IMR-90 (cell line): ENCODE measurements at regions not wholly inside any gene's neighbourhood (a gene's known extent, or its start where the extent isn't known, plus 50 kb on each side); places are given as distances from the start of the nearest gene placed in this dataset.

Experiments
- ATAC-seq: fragments of 200-7000 bp; cut with Tn5 transposase; 2 replicates; pipeline ENCODE4 v1.9.1; 2020; ENCODE audit warnings: low read depth, mild to moderate bottlenecking, moderate library complexity
- BruUV-seq: library from RNA; stranded (reverse); fragments of 400-500 nt; replicated peaks from 2 replicates; lab custom pipeline; 2021; lab: Mats Ljungman, UMichigan
- CTCF ChIA-PET: fragments of 300-600 bp; formaldehyde crosslinking; extraction: SDS; loops from one replicate; lab custom pipeline; 2021; ENCODE audit warnings: antibody characterized with exemption; lab: Yijun Ruan, JAX
- POLR2A ChIA-PET: fragments of 300-600 bp; sonication (Branson Sonifier 250); formaldehyde crosslinking; loops from one replicate; lab custom pipeline; 2022; ENCODE audit warnings: antibody characterized with exemption; ENCODE audit not compliant: unreplicated experiment; lab: Charles Lee
- DNase-seq: peaks from one replicate; pipeline ENCODE4 v3.0.0; 2013
- H2AFZ ChIP-seq: replicated peaks from 2 replicates; pipeline ENCODE3; 2013; ENCODE audit warnings: low read length, mild to moderate bottlenecking; ENCODE audit not compliant: poor library complexity
- H2AK5ac ChIP-seq: 2 replicates; pipeline ENCODE4 v1.6.1; 2013; ENCODE audit warnings: low read depth, low read length, inconsistent platforms
- H2AK9ac ChIP-seq: replicated peaks from 2 replicates; pipeline ENCODE3; 2013; ENCODE audit warnings: mild to moderate bottlenecking, low read depth, low read length, moderate library complexity; ENCODE audit not compliant: poor library complexity
- H2BK120ac ChIP-seq: 2 replicates; pipeline ENCODE4 v1.6.1; 2013; ENCODE audit warnings: low read depth, low read length, inconsistent platforms
- H2BK15ac ChIP-seq: 3 replicates; pipeline ENCODE4 v1.6.1; 2013; ENCODE audit warnings: low read depth, low read length, inconsistent platforms
- H2BK20ac ChIP-seq: 2 replicates; pipeline ENCODE4 v1.6.1; 2013; ENCODE audit warnings: low read depth, mild to moderate bottlenecking, inconsistent platforms, low read length, moderate library complexity
- H2BK5ac ChIP-seq: 2 replicates; pipeline ENCODE4 v1.6.1; 2013; ENCODE audit warnings: mild to moderate bottlenecking, low read depth, low read length, inconsistent platforms; ENCODE audit not compliant: poor library complexity, severe bottlenecking
- H3K14ac ChIP-seq: replicated peaks from 2 replicates; pipeline ENCODE4 v1.6.1; 2013; ENCODE audit warnings: low read depth, low read length, inconsistent platforms
- H3K18ac ChIP-seq: 2 replicates; pipeline ENCODE4 v1.6.1; 2013; ENCODE audit warnings: low read depth, low read length, control low read depth
- H3K23ac ChIP-seq: 2 replicates; pipeline ENCODE4 v1.6.1; 2013; ENCODE audit warnings: low read depth, low read length, inconsistent platforms
- H3K27ac ChIP-seq: 2 replicates; pipeline ENCODE4 v1.5.1; 2013; ENCODE audit warnings: mild to moderate bottlenecking, control low read depth, low read length; ENCODE audit not compliant: insufficient read depth
- H3K27me3 ChIP-seq: 2 replicates; pipeline ENCODE4 v1.6.1; 2013; ENCODE audit warnings: low read length; ENCODE audit not compliant: control insufficient read depth, insufficient read depth
- H3K36me3 ChIP-seq: 2 replicates; pipeline ENCODE4 v1.6.1; 2013; ENCODE audit warnings: low read length, mixed read lengths; ENCODE audit not compliant: control insufficient read depth, insufficient read depth
- H3K4ac ChIP-seq: 2 replicates; pipeline ENCODE4 v1.6.1; 2013; ENCODE audit warnings: low read depth, low read length, inconsistent platforms
- H3K4me1 ChIP-seq: 2 replicates; pipeline ENCODE4 v1.6.1; 2013; ENCODE audit warnings: low read length, mixed read lengths; ENCODE audit not compliant: control insufficient read depth, insufficient read depth
- H3K4me2 ChIP-seq: 2 replicates; pipeline ENCODE4 v1.6.1; 2013; ENCODE audit warnings: low read depth, mild to moderate bottlenecking, control low read depth, low read length, moderate library complexity
- H3K4me3 ChIP-seq: 2 replicates; pipeline ENCODE4 v1.5.1; 2013; ENCODE audit warnings: low read depth, mild to moderate bottlenecking, control low read depth, low read length, moderate library complexity; ENCODE audit not compliant: insufficient read depth
- H3K56ac ChIP-seq: 2 replicates; pipeline ENCODE4 v1.6.1; 2013; ENCODE audit warnings: low read length, inconsistent platforms; ENCODE audit not compliant: insufficient read depth; ENCODE audit errors: extremely low read depth
- H3K79me1 ChIP-seq, 2 experiments: 2 replicates each; pipeline ENCODE4 v1.6.1; 2013; ENCODE audit warnings: low read length in 2 of 2, inconsistent platforms in 1 of 2, low read depth in 1 of 2
- H3K9ac ChIP-seq: 2 replicates; pipeline ENCODE4 v1.6.1; 2013; ENCODE audit warnings: low read depth, low read length, control low read depth
- H3K9me1 ChIP-seq: 2 replicates; pipeline ENCODE4 v1.6.1; 2013; ENCODE audit warnings: low read length, inconsistent platforms; ENCODE audit not compliant: insufficient read depth
- H3K9me3 ChIP-seq: 2 replicates; pipeline ENCODE4 v1.6.1; 2013; ENCODE audit warnings: low read length; ENCODE audit not compliant: control insufficient read depth, insufficient read depth
- H4K20me1 ChIP-seq: 2 replicates; pipeline ENCODE4 v1.6.1; 2013; ENCODE audit warnings: low read length, inconsistent platforms; ENCODE audit not compliant: insufficient read depth
- H4K5ac ChIP-seq: 2 replicates; pipeline ENCODE4 v1.6.1; 2013; ENCODE audit warnings: mild to moderate bottlenecking, low read depth, low read length, control low read depth
- H4K8ac ChIP-seq, 2 experiments: 2 replicates each; pipeline ENCODE4 v1.6.1; 2013; ENCODE audit warnings: low read depth in 2 of 2, low read length in 2 of 2, control low read depth in 1 of 2, inconsistent platforms in 1 of 2
- H4K91ac ChIP-seq: 2 replicates; pipeline ENCODE4 v1.6.1; 2013; ENCODE audit warnings: low read depth, low read length, inconsistent platforms; ENCODE audit not compliant: insufficient read depth
- CEBPB ChIP-seq: IDR thresholded peaks from 2 replicates; pipeline ENCODE4 v1.6.1; 2012; ENCODE audit warnings: low read depth, low read length, improper control_type of control experiment
- MAFK ChIP-seq: IDR thresholded peaks from 2 replicates; pipeline ENCODE4 v1.6.1; 2012; ENCODE audit warnings: low read depth, low read length, improper control_type of control experiment
- WGBS, 2 experiments: methylation state at CpG; one replicate each; pipeline versions ENCODE4 v1.1.5 to v1.1.7; 2013; ENCODE audit warnings: missing lambda C conversion rate in 2 of 2; ENCODE audit not compliant: insufficient read length in 1 of 2; ENCODE audit errors: extremely low coverage in 2 of 2; 5-methylcytosine and 5-hydroxymethylcytosine counted together
- dilution Hi-C: fragments of 300-500 bp; cut with HindIII; formaldehyde crosslinking; loops from one replicate; pipeline ENCODE4 v1.14.3; 2018; ENCODE audit warnings: low sequenced_read_pairs; ENCODE audit not compliant: unreplicated experiment
- in situ Hi-C: fragments of 300-500 bp; cut with MboI; formaldehyde crosslinking; loops from 3 replicates; pipeline ENCODE4 v1.14.3; 2019; ENCODE audit warnings: low sequenced_read_pairs, inconsistent platforms, mixed read lengths
- intact Hi-C: fragments of 100-400 bp; cut with micrococcal nuclease; formaldehyde crosslinking; loops from 2 replicates; pipeline ENCODE4 v1.10.0; 2022

DNA sequence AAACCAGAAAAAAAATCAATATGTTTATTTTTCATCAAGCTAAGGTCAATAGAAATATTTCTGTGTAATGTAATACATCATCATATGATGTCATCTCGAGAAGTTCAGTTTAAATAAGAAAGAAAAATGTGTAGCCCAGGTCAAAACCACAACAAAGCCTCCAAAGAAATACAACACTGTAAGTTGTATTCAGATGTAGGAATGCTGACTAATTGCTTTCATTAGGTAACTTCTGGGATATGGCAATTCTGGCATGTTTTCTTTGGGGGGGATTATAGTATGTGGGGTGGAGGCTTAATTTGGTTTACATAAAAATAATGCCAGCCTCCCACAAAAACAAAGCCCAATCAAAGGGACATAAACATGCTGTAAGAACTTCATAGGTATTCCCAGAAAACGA, 881.8 kb upstream of the CITED2 start:
- Histone ChIP-seq H3K9me3 (no peaks in the 10 kb centered on the region), H2AK5ac (0 out of 2 replicates have a peak overlapping the region, but pooled peaks have one; percentile 4), H4K8ac (0 out of 4 replicates have a peak overlapping the region, but pooled peaks of 1 of the 2 experiments have one; percentile 35), H2BK15ac (peak overlapping the region; percentile 34; the same call in 1 of the 3 replicates), H3K4me1 (no peaks in the 10 kb centered on the region; the same call in 1 of the 2 replicates), H2BK120ac (no peak overlapping the region), H2AK9ac (no peak overlapping the region), H3K4me2 (no peak overlapping the region), H2BK5ac (no peak overlapping the region), H3K36me3 (no peaks in the 10 kb centered on the region), H4K5ac (no peak overlapping the region), H3K4me3 (no peak overlapping the region), H3K27ac (no peak overlapping the region), H3K4ac (no peak overlapping the region), H3K79me1 (no peaks in the 10 kb centered on the region), H3K18ac (no peak overlapping the region; the same call in 1 of the 2 replicates), H4K20me1 (no peaks in the 10 kb centered on the region), H3K23ac (no peak overlapping the region), H2BK20ac (peak overlapping the region; percentile 42; the same call in 1 of the 2 replicates), H3K9ac (no peak overlapping the region), H3K9me1 (no peaks in the 10 kb centered on the region), H3K56ac (no peak overlapping the region), H2AFZ (no peak overlapping the region), H4K91ac (no peak overlapping the region), H3K27me3 (no peaks in the 10 kb centered on the region), H3K14ac (no peak overlapping the region; the same call in 1 of the 2 replicates)
- BruUV-seq: no TSS peak
- CTCF ChIA-PET: no interaction called here
- POLR2A ChIA-PET: no interaction called here
- in situ Hi-C loops (no loop called here), dilution Hi-C loops (no loop called here), intact Hi-C loops (no loop called here)
- WGBS, 2 experiments: no CpG with 5 or more reads among the region's 2 CpGs
- peak; percentile 3 for DNase-seq
- TF ChIP-seq MAFK (peak; percentile 35; the same call in 1 of the 2 replicates), CEBPB (no peak)
- ATAC-seq: no peak
